Head of caudate nucleus (tissue), 42 donors: ENCODE measurements at regions not wholly inside any gene's neighbourhood (a gene's known extent, or its start where the extent isn't known, plus 50 kb on each side); places are given as distances from the start of the nearest gene placed in this dataset.
A peak's percentile ranks its signal among the peaks of the same experiment; 100 is the strongest.

Source experiments
- DNase-seq, 42 donors: peaks; one replicate each; pipeline versions ENCODE4 v3.0.0 to v3.0.0-alpha.2; 2020 to 2021; ENCODE audit warnings: mixed read lengths in 7 of 42
- intact Hi-C: fragments of 100-400 bp; cut with DNase I; formaldehyde crosslinking; loops from one replicate; pipeline ENCODE4 v1.15.0; 2022

GRCh38 chr4:85416094-85416493, 58.9 kb upstream of the ARHGAP24 start:
- intact Hi-C loops = no loop called here
- no peak for DNase-seq

- DNase-seq = no peak
- intact Hi-C loops = no loop called here
Measured at GRCh38 chr4:85419103-85419502, 55.8 kb upstream of the ARHGAP24 start.

- intact Hi-C loops = no loop called here
- peak in 18 of 42 donors; percentile 3 to 56 (median 16) for DNase-seq
Measured at GRCh38 chr4:85420831-85421230, 54.1 kb upstream of the ARHGAP24 start.

- DNase-seq = no peak
- intact Hi-C loops = no loop called here
Measured at GRCh38 chr4:85423431-85423830, 51.5 kb upstream of the ARHGAP24 start.
